Pancreas (tissue), 10 donors: ENCODE measurements at regions not wholly inside any gene's neighbourhood (a gene's known extent, or its start where the extent isn't known, plus 50 kb on each side); places are given as distances from the start of the nearest gene placed in this dataset.

ENCODE experiments used
- ATAC-seq, 4 donors: fragments of 200-7000 bp; cut with Tn5 transposase; one replicate each; pipeline versions ENCODE4 v1.8.0 to v1.9.1; 2020; ENCODE audit warnings: mild to moderate bottlenecking in 4 of 4, moderate library complexity in 4 of 4
- DNase-seq, 6 donors: peaks; one replicate each; pipeline ENCODE4 v3.0.0-alpha.2; 2020
- FAIRE-seq: peaks from 2 replicates; lab custom pipeline; 2012; peaks lifted over from hg19 to GRCh38; lab: Jason Lieb, UNC
- H3K27ac ChIP-seq, 4 donors: fragments of 200-600 bp; sonication (generic); 1 replicate in 3 of 4; 2 replicates in 1 of 4; pipeline versions ENCODE4 v1.5.0 to v1.8.0; 2020
- H3K27me3 ChIP-seq, 4 donors: fragments of 200-600 bp; one replicate each; pipeline ENCODE4 v1.8.0; 2021
- H3K36me3 ChIP-seq, 3 donors: fragments of 200-600 bp; sonication (generic) in 1 of 3; one replicate each; pipeline versions ENCODE4 v1.5.0 to v1.8.0; 2020 to 2021
- H3K4me1 ChIP-seq, 3 donors: fragments of 200-600 bp; one replicate each; pipeline ENCODE4 v1.8.0; 2021
- H3K4me3 ChIP-seq, 4 donors: fragments of 200-600 bp; sonication (generic) in 2 of 4; one replicate each; pipeline versions ENCODE4 v1.5.0 to v1.8.0; 2020 to 2021
- H3K9me3 ChIP-seq, 4 donors: fragments of 200-600 bp; one replicate each; pipeline ENCODE4 v1.8.0; 2021
- CTCF ChIP-seq, 4 donors: fragments of 200-600 bp; sonication (generic) in 3 of 4; IDR thresholded peaks; one replicate each; pipeline versions ENCODE4 v1.5.0 to v1.8.0; 2021; ENCODE audit warnings: antibody characterized with exemption in 4 of 4
- WGBS, 2 donors: extraction: QIAGEN DNeasy Blood & Tissue Kit; methylation state at CpG; one replicate each; pipeline ENCODE4 v1.1.7; 2013; 5-methylcytosine and 5-hydroxymethylcytosine counted together
- intact Hi-C, 3 donors: fragments of 100-400 bp; cut with DNase I; formaldehyde crosslinking; loops; one replicate each; pipeline versions ENCODE4 v1.11.1 to v1.14.2; 2022
- donor health status: healthy with polysubstance abuse.
- donor health status: DM: no; HTN: no; CAD: no; lungs with moderate emphysema.
- donor health status: DM: no; HTN: no; CAD: no.
- donor health status: control.
- donor health status: control.
- donor health status: Bipolar disorder and iron deficiency.
- donor health status: DM: yes; HTN: yes; CAD: no.
- donor health status: DM: no; HTN: no; CAD: no.
- donor health status: DM: no; HTN: no; CAD: no.
- donor health status: DM: yes; HTN: yes; CAD: no.

GRCh38 chr5:126014676-126015075 lies 408.5 kb upstream of the GRAMD2B start:
- DNase-seq (no peak), FAIRE-seq (no peak), ATAC-seq (no peak)
- Histone ChIP-seq H3K27ac (no peak overlapping the region), H3K36me3 (no peaks in the 10 kb centered on the region), H3K4me3 (no peak overlapping the region), H3K9me3 (no peaks in the 10 kb centered on the region), H3K4me1 (peaks cover 0 to 4% (median 0%) of the 10 kb centered on the region in 3 donors), H3K27me3 (no peaks in the 10 kb centered on the region)
- TF ChIP-seq CTCF (IDR thresholded peaks at IDR 0.05): no peak
- intact Hi-C loops: no loop called here
- WGBS, 2 donors: 89 to 95% methylated on average over 1 of the region's 1 CpG

GRCh38 chr5:126015235-126016181 lies 407.7 kb upstream of the GRAMD2B start:
- 57% methylated on average over 8 of the region's 8 CpGs for WGBS, 2 donors
- no peak for ATAC-seq
- Histone ChIP-seq H3K27ac (no peak overlapping the region), H3K27me3 (no peaks in the 10 kb centered on the region), H3K9me3 (no peaks in the 10 kb centered on the region), H3K36me3 (no peaks in the 10 kb centered on the region), H3K4me1 (peaks cover 0 to 4% (median 0%) of the 10 kb centered on the region in 3 donors), H3K4me3 (no peak overlapping the region)
- intact Hi-C loops: no loop called here
- no peak for FAIRE-seq
- no peak for TF ChIP-seq CTCF (IDR thresholded peaks at IDR 0.05)
- DNase-seq: no peak

GRCh38 chr5:126016256-126016655 lies 407.0 kb upstream of the GRAMD2B start:
- TF ChIP-seq CTCF (IDR thresholded peaks at IDR 0.05): no peak
- no peaks in the 10 kb centered on the region for H3K36me3 ChIP-seq
- WGBS, 2 donors: 73 to 89% methylated on average over 1 of the region's 1 CpG
- DNase-seq (no peak), FAIRE-seq (no peak), ATAC-seq (peak in 1 of 4 donors; percentile 25)
- H3K27me3 ChIP-seq: no peaks in the 10 kb centered on the region
- H3K4me3 ChIP-seq: no peak overlapping the region
- peaks cover 0 to 4% (median 0%) of the 10 kb centered on the region in 3 donors for H3K4me1 ChIP-seq
- no peak overlapping the region for H3K27ac ChIP-seq
- intact Hi-C loops: no loop called here
- no peaks in the 10 kb centered on the region for H3K9me3 ChIP-seq

GRCh38 chr5:126017096-126017495 lies 406.1 kb upstream of the GRAMD2B start:
- Histone ChIP-seq H3K27ac (no peak overlapping the region), H3K36me3 (no peaks in the 10 kb centered on the region), H3K4me3 (no peak overlapping the region), H3K9me3 (no peaks in the 10 kb centered on the region), H3K27me3 (no peaks in the 10 kb centered on the region), H3K4me1 (peaks cover 0 to 4% (median 0%) of the 10 kb centered on the region in 3 donors)
- FAIRE-seq (no peak), ATAC-seq (no peak), DNase-seq (no peak)
- WGBS, 2 donors: 95 to 97% methylated on average over 2 of the region's 2 CpGs
- no peak for TF ChIP-seq CTCF (IDR thresholded peaks at IDR 0.05)
- intact Hi-C loops: no loop called here

- intact Hi-C loops: no loop called here
- TF ChIP-seq CTCF (IDR thresholded peaks at IDR 0.05): no peak
- H3K9me3 ChIP-seq: no peaks in the 10 kb centered on the region
- no peaks in the 10 kb centered on the region for H3K36me3 ChIP-seq
- no peak overlapping the region for H3K4me3 ChIP-seq
- WGBS, 2 donors: 76 to 79% methylated on average over 5 of the region's 5 CpGs
- no peaks in the 10 kb centered on the region for H3K27me3 ChIP-seq
- ATAC-seq (no peak), DNase-seq (no peak), FAIRE-seq (no peak)
- H3K4me1 ChIP-seq: peaks cover 0 to 4% (median 0%) of the 10 kb centered on the region in 3 donors
- no peak overlapping the region for H3K27ac ChIP-seq
Observed at GRCh38 chr5:126020770-126021169, 402.4 kb upstream of the GRAMD2B start.
